A673 (cell line): ENCODE measurements at regions not wholly inside any gene's neighbourhood (a gene's known extent, or its start where the extent isn't known, plus 50 kb on each side); places are given as distances from the start of the nearest gene placed in this dataset.

Source experiments
- BruUV-seq: library from RNA; stranded (reverse); fragments of 400-500 nt; replicated peaks from 2 replicates; lab custom pipeline; 2021; lab: Mats Ljungman, UMichigan
- CTCF ChIA-PET: fragments of 300-600 bp; sonication (Branson Sonifier 250); formaldehyde crosslinking; loops from one replicate; lab custom pipeline; 2022; ENCODE audit warnings: antibody characterized with exemption; lab: Charles Lee
- POLR2A ChIA-PET: fragments of 300-600 bp; sonication (Branson Sonifier 250); formaldehyde crosslinking; loops from one replicate; lab custom pipeline; 2022; ENCODE audit warnings: antibody characterized with exemption; ENCODE audit not compliant: low non-redundant PET; lab: Charles Lee
- DNase-seq: peaks from one replicate; pipeline ENCODE4 v3.0.0-alpha.2; 2015; ENCODE audit warnings: low spot score
- H3K27ac ChIP-seq: fragments of 200-600 bp; sonication (generic); 2 replicates; pipeline ENCODE4 v1.5.1; 2016; ENCODE audit warnings: mixed run types, low read depth, mild to moderate bottlenecking, mixed read lengths, antibody characterized with exemption, low read length; ENCODE audit not compliant: poor library complexity, severe bottlenecking
- H3K27me3 ChIP-seq: fragments of 200-600 bp; sonication (generic); replicated peaks from 2 replicates; pipeline ENCODE4 v1.6.1; 2017; ENCODE audit warnings: mixed run types, low read depth, mild to moderate bottlenecking, mixed read lengths, antibody characterized with exemption, low read length; ENCODE audit not compliant: insufficient read depth, poor library complexity
- H3K36me3 ChIP-seq: fragments of 200-600 bp; sonication (generic); 2 replicates; pipeline ENCODE4 v1.6.1; 2016; ENCODE audit warnings: mixed run types, mild to moderate bottlenecking, mixed read lengths, antibody characterized with exemption, low read length; ENCODE audit not compliant: insufficient read depth, poor library complexity, severe bottlenecking
- H3K4me1 ChIP-seq: fragments of 200-600 bp; sonication (generic); 2 replicates; pipeline ENCODE4 v1.6.1; 2017; ENCODE audit warnings: mixed run types, mild to moderate bottlenecking, mixed read lengths, antibody characterized with exemption, low read length; ENCODE audit not compliant: insufficient read depth, poor library complexity, severe bottlenecking
- H3K4me3 ChIP-seq: fragments of 200-600 bp; sonication (generic); 2 replicates; pipeline ENCODE4 v1.5.1; 2016; ENCODE audit warnings: low read depth, mixed run types, mild to moderate bottlenecking, mixed read lengths, low read length; ENCODE audit not compliant: poor library complexity, severe bottlenecking
- H3K9me3 ChIP-seq: fragments of 200-600 bp; sonication (generic); 2 replicates; pipeline ENCODE4 v1.6.1; 2016; ENCODE audit warnings: mixed run types, low read depth, mild to moderate bottlenecking, mixed read lengths, antibody characterized with exemption, low read length; ENCODE audit not compliant: poor library complexity, severe bottlenecking
- CTCF ChIP-seq: fragments of 300-800, 200-600 bp; sonication (generic); conservative IDR thresholded peaks from 2 replicates; pipeline ENCODE4 v1.5.1; 2017; ENCODE audit warnings: low read depth, mild to moderate bottlenecking, antibody characterized with exemption, low read length, moderate library complexity, mixed read lengths
- EZH2 ChIP-seq: fragments of 200-600 bp; sonication (generic); IDR thresholded peaks from 2 replicates; pipeline ENCODE4 v1.6.1; 2017; ENCODE audit warnings: borderline replicate concordance, low read depth, mild to moderate bottlenecking, mixed read lengths, antibody characterized with exemption, low read length; ENCODE audit not compliant: poor library complexity, severe bottlenecking
- intact Hi-C: fragments of 100-400 bp; cut with micrococcal nuclease; formaldehyde crosslinking; loops from one replicate; pipeline ENCODE4 v1.10.0; 2022; ENCODE audit not compliant: unreplicated experiment

GRCh38 chr11:114857281-114857680, 179.0 kb downstream of the NXPE2 start:
- CTCF ChIA-PET = no interaction called here
- DNase-seq = no peak
- Histone ChIP-seq H3K9me3 (no peaks in the 10 kb centered on the region), H3K4me1 (no peaks in the 10 kb centered on the region), H3K36me3 (no peaks in the 10 kb centered on the region), H3K27ac (no peak overlapping the region), H3K4me3 (no peak overlapping the region), H3K27me3 (no peaks in the 10 kb centered on the region)
- POLR2A ChIA-PET = no interaction called here
- no TSS peak for BruUV-seq
- intact Hi-C loops = no loop called here
- TF ChIP-seq EZH2 (no peak), CTCF (no peak)

GRCh38 chr11:114864896-114865295, 186.6 kb downstream of the NXPE2 start:
- POLR2A ChIA-PET = no interaction called here
- no peak for TF ChIP-seq CTCF
- Histone ChIP-seq H3K4me1 (no peaks in the 10 kb centered on the region), H3K4me3 (no peak overlapping the region), H3K27ac (no peak overlapping the region), H3K36me3 (no peaks in the 10 kb centered on the region), H3K9me3 (no peaks in the 10 kb centered on the region), H3K27me3 (no peaks in the 10 kb centered on the region)
- no TSS peak for BruUV-seq
- no peak for DNase-seq
- intact Hi-C loops = no loop called here
- CTCF ChIA-PET = no interaction called here

GRCh38 chr11:114876234-114876633, 197.9 kb downstream of the NXPE2 start:
- intact Hi-C loops = no loop called here
- no peak overlapping the region for H3K4me3 ChIP-seq
- no peak overlapping the region for H3K27ac ChIP-seq
- no peaks in the 10 kb centered on the region for H3K36me3 ChIP-seq
- no peaks in the 10 kb centered on the region for H3K27me3 ChIP-seq
- BruUV-seq = no TSS peak
- TF ChIP-seq CTCF (no peak), EZH2 (no peak)
- ChIA-PET CTCF (no interaction called here), POLR2A (no interaction called here)
- DNase-seq = no peak
- H3K9me3 ChIP-seq = no peaks in the 10 kb centered on the region
- no peaks in the 10 kb centered on the region for H3K4me1 ChIP-seq
